ENCODE measurements at regions not wholly inside any gene's neighbourhood (a gene's known extent, or its start where the extent isn't known, plus 50 kb on each side); places are given as distances from the start of the nearest gene placed in this dataset.

DNA sequence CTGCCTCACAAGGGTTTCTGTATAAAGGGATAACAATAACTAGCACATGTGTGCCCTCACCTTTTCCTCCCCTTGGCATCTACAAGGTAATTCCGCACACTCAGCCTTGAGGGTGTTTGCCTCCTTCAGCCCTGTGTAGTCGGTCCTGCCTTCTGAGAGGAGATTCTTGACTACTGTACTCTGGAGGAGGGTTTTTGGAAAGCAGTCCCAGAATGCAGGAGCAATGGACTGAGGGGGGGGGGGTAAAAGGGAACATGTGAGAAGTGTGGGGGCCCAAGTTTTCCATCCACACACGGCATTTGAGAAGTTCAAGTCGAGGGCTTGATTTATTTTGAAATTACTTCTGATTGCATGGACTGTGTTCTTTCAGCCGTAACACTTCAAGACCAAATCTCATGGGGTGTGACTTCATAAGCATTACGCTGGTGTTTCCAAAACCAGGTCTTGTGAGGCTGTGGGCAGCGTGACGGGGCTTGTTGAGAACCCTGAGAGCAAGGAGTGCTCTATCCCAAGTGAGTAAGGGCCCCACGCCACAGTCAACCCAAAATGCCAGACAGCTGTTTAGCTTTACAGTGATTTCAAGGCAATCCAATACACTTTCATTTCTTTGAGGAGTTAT is 198.7 kb upstream of the MEIS1 start:
- ATAC-seq (replicated peaks; ENCODE audit: extremely low read depth, poor library complexity, severe bottlenecking) (no peak), DNase-seq (ENCODE audit: low spot score in 2 of 2) (no peak)
- Mint-ChIP-seq H3K27ac (ENCODE audit: low read depth) (no peak overlapping the region), H3K27me3 (no peaks in the 10 kb centered on the region), H3K4me1 (no peaks in the 10 kb centered on the region), H3K36me3 (ENCODE audit: insufficient read depth) (no peaks in the 10 kb centered on the region), H3K9me3 (peaks cover 8% of the 10 kb centered on the region), H3K4me3 (no peak overlapping the region)

DNA sequence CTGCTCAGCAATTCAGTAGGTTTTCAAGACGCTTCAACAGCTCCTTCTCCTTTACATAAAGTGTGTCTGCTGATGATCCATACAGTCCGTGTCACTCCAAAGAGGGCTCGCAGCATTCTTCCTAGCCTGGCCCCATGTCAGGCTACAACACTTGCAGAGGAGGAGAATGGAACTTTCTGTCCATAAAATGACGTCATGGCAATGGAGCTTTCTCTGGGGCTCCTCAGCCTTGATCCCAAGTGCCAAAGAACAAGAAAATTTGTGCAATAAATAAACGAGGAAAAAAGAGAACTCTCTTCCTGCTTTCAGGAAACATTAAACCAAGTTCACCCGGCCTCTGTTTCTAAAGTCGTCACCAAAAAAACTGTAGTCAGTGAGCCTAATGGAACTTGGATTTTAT is 199.5 kb upstream of the MEIS1 start:
- Mint-ChIP-seq H3K4me3 (no peak overlapping the region), H3K9me3 (peaks cover 8% of the 10 kb centered on the region), H3K36me3 (ENCODE audit: insufficient read depth) (no peaks in the 10 kb centered on the region), H3K27ac (ENCODE audit: low read depth) (no peak overlapping the region), H3K4me1 (no peaks in the 10 kb centered on the region), H3K27me3 (no peaks in the 10 kb centered on the region)
- ATAC-seq (replicated peaks; ENCODE audit: extremely low read depth, poor library complexity, severe bottlenecking), result no peak
- no peak for DNase-seq (ENCODE audit: low spot score in 2 of 2)

DNA sequence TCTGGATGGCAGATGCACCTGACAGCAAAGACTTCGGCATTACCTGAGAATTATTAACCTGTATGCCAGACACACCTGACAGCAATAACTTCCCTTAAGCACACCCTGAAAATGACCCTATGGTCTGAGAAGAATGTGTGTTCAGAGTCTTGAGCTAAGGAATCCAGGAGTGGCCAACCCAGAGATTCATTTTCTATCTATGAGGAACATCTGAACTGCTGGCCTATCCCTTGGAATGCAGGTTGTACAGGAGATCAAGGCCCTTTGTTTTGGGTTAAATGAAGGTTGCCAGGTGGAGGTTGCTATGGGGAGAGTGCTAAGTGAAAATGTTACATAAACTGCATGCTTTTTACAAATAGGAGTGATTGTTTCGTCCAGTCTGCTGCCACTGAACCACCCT is 200.9 kb upstream of the MEIS1 start:
- Mint-ChIP-seq H3K27me3 (no peaks in the 10 kb centered on the region), H3K27ac (ENCODE audit: low read depth) (no peak overlapping the region), H3K4me1 (no peaks in the 10 kb centered on the region), H3K36me3 (ENCODE audit: insufficient read depth) (no peaks in the 10 kb centered on the region), H3K4me3 (no peak overlapping the region), H3K9me3 (peaks cover 8% of the 10 kb centered on the region)
- DNase-seq (ENCODE audit: low spot score in 2 of 2), result no peak
- no peak for ATAC-seq (replicated peaks; ENCODE audit: extremely low read depth, poor library complexity, severe bottlenecking)

DNA sequence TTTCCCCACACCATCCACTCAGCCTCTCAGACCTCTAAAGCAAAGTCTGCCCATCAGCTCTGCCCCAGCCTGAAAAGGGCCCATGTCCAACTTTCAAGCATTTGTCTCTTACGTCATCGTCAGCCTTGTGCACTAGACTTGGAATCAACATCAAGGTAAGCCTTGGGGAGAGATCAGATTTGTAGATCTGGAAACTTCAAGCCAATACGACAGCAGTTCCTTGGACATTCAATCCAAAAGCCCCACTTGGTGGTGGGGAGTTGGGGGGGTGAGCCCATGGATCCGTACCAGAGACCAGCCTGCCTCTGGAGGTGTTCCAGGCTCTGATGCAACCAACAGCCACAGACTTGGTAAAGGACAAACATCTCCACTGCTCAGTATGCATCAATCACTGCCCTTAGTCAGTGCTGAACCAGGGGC is 206.8 kb upstream of the MEIS1 start:
- ATAC-seq (replicated peaks; ENCODE audit: extremely low read depth, poor library complexity, severe bottlenecking), result no peak

DNA sequence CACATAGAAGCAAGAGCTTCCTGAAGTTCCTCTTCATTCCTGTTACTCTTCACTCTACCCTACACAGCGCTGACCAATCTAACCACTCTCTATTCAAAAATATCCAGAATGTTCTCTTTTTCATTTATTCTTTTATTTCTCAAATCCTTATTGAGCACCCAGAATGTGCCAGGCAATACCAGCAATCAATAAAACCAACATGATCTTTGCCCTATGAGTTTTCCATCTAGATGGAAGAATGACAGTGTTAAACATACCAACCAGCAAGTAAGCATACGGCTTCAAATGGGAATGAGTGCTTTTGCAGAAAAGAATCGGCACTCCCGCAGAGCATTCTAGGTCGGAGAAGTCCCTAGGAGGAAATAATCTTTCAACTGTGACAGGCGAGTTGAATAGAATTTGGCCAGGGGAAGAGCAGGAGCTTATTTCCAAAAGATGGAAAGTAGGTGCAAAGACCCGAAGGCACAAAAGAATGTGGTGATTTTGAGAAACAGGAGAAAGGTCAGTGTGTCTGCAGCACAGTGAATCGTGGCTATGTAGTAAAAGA is 217.8 kb upstream of the MEIS1 start:
- no peak overlapping the region for H3K27ac Mint-ChIP-seq (ENCODE audit: low read depth)
- H3K4me1 Mint-ChIP-seq, result no peaks in the 10 kb centered on the region
- H3K4me3 Mint-ChIP-seq, result no peak overlapping the region
- peaks cover 18% of the 10 kb centered on the region for H3K9me3 Mint-ChIP-seq
- H3K36me3 Mint-ChIP-seq (ENCODE audit: insufficient read depth), result no peaks in the 10 kb centered on the region
- no peak for DNase-seq (ENCODE audit: low spot score in 2 of 2)
- ATAC-seq (replicated peaks; ENCODE audit: extremely low read depth, poor library complexity, severe bottlenecking), result no peak
- H3K27me3 Mint-ChIP-seq, result no peaks in the 10 kb centered on the region

More for the DNA sequence above, 206.8 kb upstream of the MEIS1 start:
- H3K4me3 Mint-ChIP-seq, result no peak overlapping the region
- DNase-seq (ENCODE audit: low spot score in 2 of 2), result no peak
- H3K36me3 Mint-ChIP-seq (ENCODE audit: insufficient read depth), result no peaks in the 10 kb centered on the region
- H3K4me1 Mint-ChIP-seq, result no peaks in the 10 kb centered on the region
- peaks cover 7% of the 10 kb centered on the region for H3K9me3 Mint-ChIP-seq
- no peaks in the 10 kb centered on the region for H3K27me3 Mint-ChIP-seq
- H3K27ac Mint-ChIP-seq (ENCODE audit: low read depth), result no peak overlapping the region

DNA sequence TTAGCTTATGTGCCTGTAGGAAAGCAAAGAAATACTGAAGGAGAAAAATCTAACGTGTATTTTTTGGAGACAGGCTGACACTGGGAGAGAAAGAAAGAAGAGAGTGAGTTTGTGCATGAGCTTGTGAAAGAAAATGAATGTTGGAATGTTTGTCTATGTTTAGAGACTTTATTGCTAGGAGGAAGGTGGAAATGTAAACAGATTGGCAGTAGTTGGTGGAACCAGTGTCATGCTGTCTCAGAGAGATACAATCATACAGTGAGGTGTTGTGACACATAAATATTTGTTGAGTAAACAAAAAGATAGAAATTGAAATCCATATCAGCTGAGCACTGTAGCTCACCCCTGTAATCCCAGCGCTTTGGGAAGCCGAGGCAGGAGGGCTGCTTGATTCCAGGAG is 222.2 kb upstream of the MEIS1 start:
- H3K4me1 Mint-ChIP-seq, result no peaks in the 10 kb centered on the region
- H3K36me3 Mint-ChIP-seq (ENCODE audit: insufficient read depth), result no peaks in the 10 kb centered on the region
- no peaks in the 10 kb centered on the region for H3K27me3 Mint-ChIP-seq
- H3K27ac Mint-ChIP-seq (ENCODE audit: low read depth), result no peak overlapping the region
- H3K4me3 Mint-ChIP-seq, result no peak overlapping the region
- ATAC-seq (replicated peaks; ENCODE audit: extremely low read depth, poor library complexity, severe bottlenecking) (no peak), DNase-seq (ENCODE audit: low spot score in 2 of 2) (no peak)
- H3K9me3 Mint-ChIP-seq, result peaks cover 18% of the 10 kb centered on the region

DNA sequence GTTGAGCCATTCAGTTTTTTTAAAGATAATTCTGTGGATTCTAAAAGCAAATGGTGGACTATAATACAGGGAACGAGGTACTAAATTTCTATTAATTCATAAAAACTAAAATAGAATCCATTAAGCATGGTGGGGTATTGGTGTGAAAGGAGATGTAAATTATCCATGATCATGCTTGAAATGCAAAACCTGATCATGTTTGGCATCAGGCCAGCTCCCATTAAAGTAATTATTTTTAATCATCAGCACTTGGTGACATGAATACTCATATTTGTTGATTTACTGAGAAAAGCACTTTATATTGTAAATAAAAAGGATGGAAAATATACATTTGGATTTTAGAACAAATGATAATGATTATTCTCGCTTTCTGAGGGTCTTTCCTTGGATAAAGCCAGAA is 232.3 kb upstream of the MEIS1 start:
- Mint-ChIP-seq H3K27me3 (no peaks in the 10 kb centered on the region), H3K9me3 (peaks cover 13% of the 10 kb centered on the region), H3K4me3 (no peak overlapping the region), H3K27ac (ENCODE audit: low read depth) (no peak overlapping the region), H3K4me1 (no peaks in the 10 kb centered on the region), H3K36me3 (ENCODE audit: insufficient read depth) (no peaks in the 10 kb centered on the region)
- DNase-seq (ENCODE audit: low spot score in 2 of 2) (no peak), ATAC-seq (replicated peaks; ENCODE audit: extremely low read depth, poor library complexity, severe bottlenecking) (no peak)

DNA sequence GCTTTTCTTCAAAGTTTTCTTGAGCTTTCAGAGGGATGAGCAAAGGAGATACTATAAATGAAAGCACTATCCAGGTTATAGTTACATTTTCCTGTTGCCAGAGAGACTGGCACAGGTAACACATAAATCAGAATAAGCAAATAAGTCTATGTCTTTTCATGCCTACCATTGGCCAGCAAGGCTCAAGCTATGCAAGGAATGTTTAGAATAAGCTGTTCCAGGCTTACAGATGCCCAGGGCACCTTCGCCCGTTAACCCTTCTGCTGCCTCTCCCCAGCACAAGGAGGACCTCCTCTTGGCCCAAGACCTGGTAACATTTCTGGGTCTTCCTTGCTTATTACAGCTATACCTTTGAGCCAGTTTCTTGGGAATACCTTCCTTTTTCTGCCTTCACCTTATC is 233.7 kb upstream of the MEIS1 start:
- H3K9me3 Mint-ChIP-seq, result peaks cover 22% of the 10 kb centered on the region
- no peaks in the 10 kb centered on the region for H3K4me1 Mint-ChIP-seq
- no peak overlapping the region for H3K4me3 Mint-ChIP-seq
- ATAC-seq (replicated peaks; ENCODE audit: extremely low read depth, poor library complexity, severe bottlenecking) (no peak), DNase-seq (ENCODE audit: low spot score in 2 of 2) (no peak)
- no peak overlapping the region for H3K27ac Mint-ChIP-seq (ENCODE audit: low read depth)
- H3K27me3 Mint-ChIP-seq, result no peaks in the 10 kb centered on the region
- no peaks in the 10 kb centered on the region for H3K36me3 Mint-ChIP-seq (ENCODE audit: insufficient read depth)

DNA sequence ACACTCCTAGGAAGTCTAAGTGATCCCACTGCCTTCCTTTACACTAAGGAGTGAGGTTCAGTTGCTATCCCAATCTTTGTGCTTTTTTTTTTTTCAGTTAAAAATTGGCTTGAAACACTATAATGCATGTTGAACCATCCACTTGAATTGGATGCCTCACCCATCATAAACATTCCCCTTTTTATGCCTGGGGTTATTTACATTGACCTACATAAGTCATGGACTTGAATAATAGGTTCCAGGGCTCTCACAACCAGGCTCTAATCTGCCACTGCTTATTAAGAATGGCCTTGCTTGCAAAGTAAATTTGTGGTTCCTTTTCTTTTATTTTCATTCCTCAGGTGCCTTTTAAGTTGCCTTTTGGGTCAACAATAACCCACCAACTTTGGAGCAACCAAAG is 236.1 kb upstream of the MEIS1 start:
- ATAC-seq (replicated peaks; ENCODE audit: extremely low read depth, poor library complexity, severe bottlenecking) (no peak), DNase-seq (ENCODE audit: low spot score in 2 of 2) (no peak)
- no peak overlapping the region for H3K4me3 Mint-ChIP-seq
- H3K27me3 Mint-ChIP-seq, result no peaks in the 10 kb centered on the region
- H3K4me1 Mint-ChIP-seq, result no peaks in the 10 kb centered on the region
- no peak overlapping the region for H3K27ac Mint-ChIP-seq (ENCODE audit: low read depth)
- no peaks in the 10 kb centered on the region for H3K36me3 Mint-ChIP-seq (ENCODE audit: insufficient read depth)
- peaks cover 20% of the 10 kb centered on the region for H3K9me3 Mint-ChIP-seq

DNA sequence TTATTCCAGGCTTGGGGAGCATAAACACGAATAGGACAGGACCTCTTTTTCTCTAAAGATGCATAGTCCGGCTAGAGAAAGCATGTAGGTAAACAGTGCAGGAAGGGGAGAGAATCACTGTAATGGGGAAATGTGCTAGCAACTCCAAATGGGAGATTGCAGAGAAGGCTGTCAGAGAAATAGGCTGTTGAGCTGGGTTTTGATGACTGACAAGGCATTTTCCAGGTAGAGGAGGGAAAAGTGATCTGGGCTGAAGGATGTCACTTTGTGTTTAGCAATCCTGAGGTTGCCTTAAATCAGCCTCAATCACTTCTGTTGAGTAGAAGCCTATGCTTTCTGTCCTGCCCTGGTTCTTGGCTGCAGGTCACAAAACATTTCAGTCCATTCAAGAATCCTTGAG is 242.0 kb upstream of the MEIS1 start:
- no peak for ATAC-seq (replicated peaks; ENCODE audit: extremely low read depth, poor library complexity, severe bottlenecking)
- H3K36me3 Mint-ChIP-seq (ENCODE audit: insufficient read depth), result no peaks in the 10 kb centered on the region
- no peaks in the 10 kb centered on the region for H3K27me3 Mint-ChIP-seq
- H3K9me3 Mint-ChIP-seq, result peaks cover 26% of the 10 kb centered on the region
- DNase-seq (ENCODE audit: low spot score in 2 of 2), result no peak
- no peak overlapping the region for H3K27ac Mint-ChIP-seq (ENCODE audit: low read depth)
- no peak overlapping the region for H3K4me3 Mint-ChIP-seq
- H3K4me1 Mint-ChIP-seq, result no peaks in the 10 kb centered on the region

DNA sequence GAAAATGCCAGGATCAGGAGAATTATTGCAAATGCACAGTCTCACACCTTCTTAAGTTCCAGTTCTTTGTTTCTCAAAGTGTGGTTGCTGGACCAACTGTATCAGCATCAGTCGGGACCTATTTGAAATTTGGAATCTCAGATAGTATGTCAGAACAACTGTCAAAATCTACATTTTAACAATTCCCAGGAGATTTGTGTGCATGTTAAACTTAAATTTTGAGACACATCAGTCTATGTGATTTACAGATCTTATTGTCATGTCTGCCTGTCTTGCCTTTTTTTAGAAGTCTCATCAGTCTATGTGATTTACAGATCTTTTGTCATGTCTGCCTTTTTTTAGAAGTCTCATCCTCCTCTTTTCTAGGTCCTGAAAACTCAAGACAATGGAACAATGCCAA is 243.6 kb upstream of the MEIS1 start:
- H3K27ac Mint-ChIP-seq (ENCODE audit: low read depth), result no peak overlapping the region
- ATAC-seq (replicated peaks; ENCODE audit: extremely low read depth, poor library complexity, severe bottlenecking) (no peak), DNase-seq (ENCODE audit: low spot score in 2 of 2) (no peak)
- no peaks in the 10 kb centered on the region for H3K27me3 Mint-ChIP-seq
- H3K36me3 Mint-ChIP-seq (ENCODE audit: insufficient read depth), result no peaks in the 10 kb centered on the region
- H3K9me3 Mint-ChIP-seq, result peaks cover 29% of the 10 kb centered on the region
- no peak overlapping the region for H3K4me3 Mint-ChIP-seq
- no peaks in the 10 kb centered on the region for H3K4me1 Mint-ChIP-seq

DNA sequence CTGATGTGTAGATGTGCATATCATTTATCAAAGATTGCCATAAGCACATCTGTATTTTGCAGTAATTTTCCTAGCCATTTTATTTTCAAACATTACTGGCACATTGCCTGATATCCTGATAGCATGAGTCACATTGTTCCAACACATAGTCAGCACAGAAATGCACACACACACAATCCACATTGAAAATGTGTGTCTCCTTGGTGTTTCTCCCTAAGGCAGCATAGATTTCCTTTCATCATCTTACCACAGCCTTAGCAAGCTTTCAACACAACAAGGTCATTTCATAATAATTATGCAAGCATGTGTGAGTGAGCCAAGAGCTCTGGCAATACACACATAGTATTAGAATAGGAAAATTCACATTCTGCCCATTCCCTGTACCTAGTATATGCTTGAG is 245.4 kb upstream of the MEIS1 start:
- H3K27ac Mint-ChIP-seq (ENCODE audit: low read depth), result no peak overlapping the region
- DNase-seq (ENCODE audit: low spot score in 2 of 2), result no peak

DNA sequence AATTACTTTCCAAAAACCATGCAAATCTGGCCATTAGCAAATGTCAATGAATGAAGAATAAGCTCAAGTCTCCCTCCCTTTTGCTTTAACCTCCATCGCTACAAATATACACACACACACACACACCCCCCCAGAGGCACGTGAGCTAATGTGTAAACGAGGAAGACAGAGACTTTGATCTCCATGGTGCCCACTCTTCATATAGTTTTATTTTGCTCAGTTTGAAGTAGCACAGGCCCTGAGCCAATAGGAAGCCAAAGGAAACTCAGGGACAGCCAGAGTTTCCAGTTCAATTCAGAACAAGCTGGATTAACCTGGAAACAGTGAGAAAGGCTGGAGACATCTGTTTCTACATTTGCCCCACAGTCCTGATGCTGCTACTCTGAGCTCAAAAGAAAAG is 248.4 kb upstream of the MEIS1 start:
- Mint-ChIP-seq H3K4me3 (no peak overlapping the region), H3K4me1 (no peaks in the 10 kb centered on the region), H3K36me3 (ENCODE audit: insufficient read depth) (no peaks in the 10 kb centered on the region), H3K27me3 (no peaks in the 10 kb centered on the region), H3K9me3 (peaks cover 21% of the 10 kb centered on the region), H3K27ac (ENCODE audit: low read depth) (no peak overlapping the region)
- no peak for ATAC-seq (replicated peaks; ENCODE audit: extremely low read depth, poor library complexity, severe bottlenecking)
- no peak for DNase-seq (ENCODE audit: low spot score in 2 of 2)

More for the DNA sequence above, 245.4 kb upstream of the MEIS1 start:
- Mint-ChIP-seq H3K4me1 (no peaks in the 10 kb centered on the region), H3K9me3 (peaks cover 31% of the 10 kb centered on the region), H3K4me3 (no peak overlapping the region), H3K27me3 (no peaks in the 10 kb centered on the region), H3K36me3 (ENCODE audit: insufficient read depth) (no peaks in the 10 kb centered on the region)
- no peak for ATAC-seq (replicated peaks; ENCODE audit: extremely low read depth, poor library complexity, severe bottlenecking)
